ENCODE measurements at regions not wholly inside any gene's neighbourhood (a gene's known extent, or its start where the extent isn't known, plus 50 kb on each side); places are given as distances from the start of the nearest gene placed in this dataset.

DNA sequence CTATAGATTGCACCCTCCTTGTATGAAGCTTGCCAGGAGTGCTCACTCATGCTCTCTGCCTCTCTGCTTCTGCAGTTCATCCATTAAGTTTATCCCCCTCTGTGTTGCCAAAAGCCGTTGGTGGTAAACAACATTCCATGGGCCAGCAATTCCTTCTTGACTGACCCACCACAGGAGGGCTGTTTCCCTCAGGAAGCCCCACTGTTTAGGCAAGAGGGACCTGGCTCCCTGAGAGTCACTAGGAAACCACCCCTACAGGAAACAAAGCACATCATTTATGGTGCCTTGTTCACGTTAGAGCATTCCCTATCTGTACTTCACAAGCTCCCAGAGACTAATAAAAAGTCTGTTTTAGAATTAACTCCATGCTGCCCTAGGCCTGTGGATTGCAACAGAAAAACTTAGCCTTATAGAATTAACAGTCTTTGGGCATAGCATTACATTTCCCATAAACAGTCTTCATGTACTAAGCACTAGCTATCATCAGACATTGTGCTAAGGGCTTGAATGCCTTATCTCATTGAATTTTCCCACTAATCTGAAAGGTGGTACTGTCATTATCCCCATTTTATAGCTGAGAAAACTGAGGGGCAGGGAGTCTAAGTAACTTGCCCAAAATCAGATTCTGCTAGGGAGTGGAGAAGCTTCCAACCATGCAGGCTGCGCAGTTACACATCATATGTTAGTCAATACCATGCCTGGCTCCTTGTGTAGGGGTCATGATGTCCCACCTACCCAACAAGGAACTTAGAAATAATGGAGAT, 149.9 kb downstream of the SHQ1 start:
- no peak for DNase-seq

DNA sequence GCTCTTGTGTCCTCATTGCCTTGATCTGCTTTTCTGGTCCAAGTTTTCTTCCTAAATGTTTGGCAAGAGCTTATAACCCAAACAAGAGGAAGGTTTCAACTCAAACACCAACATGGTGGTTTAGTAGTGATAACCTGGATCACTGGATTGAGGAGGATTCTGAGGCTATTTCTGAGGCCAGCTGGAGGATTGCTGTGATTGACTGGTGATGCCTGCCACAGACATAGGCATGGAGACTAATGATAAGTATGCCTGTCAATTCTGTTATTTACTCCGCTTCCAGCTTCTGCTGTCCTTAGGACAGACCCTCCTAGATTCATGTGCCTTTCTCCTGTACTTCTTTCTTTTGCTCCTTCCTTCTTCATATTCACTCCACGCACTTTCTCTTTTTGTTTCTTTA, 150.5 kb downstream of the SHQ1 start:
- no peak for DNase-seq

DNA sequence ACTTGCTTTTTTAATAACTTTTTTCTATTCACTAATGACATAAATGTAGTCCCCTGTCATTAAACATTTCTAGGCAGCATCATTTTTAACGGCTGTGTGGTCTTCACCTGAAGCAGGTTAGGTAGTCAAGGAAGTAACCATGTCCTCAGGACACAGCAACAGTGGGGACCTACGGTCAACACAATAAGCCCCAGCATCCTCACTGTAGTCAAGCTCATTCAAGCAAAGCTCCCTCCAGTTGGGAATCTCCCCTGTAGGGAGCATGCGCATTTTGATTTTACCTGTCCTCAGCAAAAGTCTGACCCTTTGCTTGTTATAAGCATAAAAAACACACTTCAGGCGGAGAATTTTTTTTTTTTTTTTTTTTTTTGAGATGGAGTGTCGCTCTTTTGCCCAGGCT, 151.4 kb downstream of the SHQ1 start:
- no peak for DNase-seq

DNA sequence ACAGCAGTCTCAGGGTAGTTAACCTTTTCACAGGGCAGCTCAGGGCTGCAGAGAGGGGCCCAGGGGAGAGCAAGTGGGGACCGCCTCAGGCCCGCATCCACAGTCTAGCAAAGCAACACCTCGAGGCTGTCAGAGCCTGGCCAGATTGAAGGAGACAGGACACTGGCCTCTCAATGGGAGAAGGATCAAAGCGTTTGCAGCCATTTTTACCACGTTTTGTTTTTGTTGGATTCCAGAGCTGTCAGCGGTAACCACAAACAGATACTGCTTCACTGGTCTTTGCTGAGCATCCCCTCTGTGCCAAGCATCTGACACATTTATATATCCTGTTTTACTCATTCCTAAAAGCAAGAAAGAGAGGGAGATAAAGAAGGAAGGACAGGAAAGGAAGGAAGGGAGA, 153.8 kb downstream of the SHQ1 start:
- no peak for DNase-seq

DNA sequence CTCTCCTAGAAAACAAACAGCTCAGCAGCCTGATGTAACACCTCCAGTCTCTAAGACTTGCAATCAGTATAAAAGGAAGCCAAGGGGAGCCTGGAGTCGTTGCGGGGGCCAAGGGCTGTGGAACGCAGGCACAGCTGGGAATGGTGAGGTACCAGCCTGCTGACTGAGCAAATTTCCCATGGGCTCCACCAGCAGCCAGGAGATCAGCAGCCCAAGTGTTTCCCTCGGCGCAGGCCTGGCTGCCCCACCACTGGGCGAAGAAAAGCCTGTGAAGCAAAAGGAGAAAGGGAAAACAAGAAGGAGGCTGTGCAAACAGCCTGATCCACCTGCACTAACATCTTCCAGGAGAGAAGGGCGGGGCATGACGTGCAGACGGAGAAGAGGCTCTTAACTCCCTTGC, 155.3 kb downstream of the SHQ1 start:
- no peak for DNase-seq

DNA sequence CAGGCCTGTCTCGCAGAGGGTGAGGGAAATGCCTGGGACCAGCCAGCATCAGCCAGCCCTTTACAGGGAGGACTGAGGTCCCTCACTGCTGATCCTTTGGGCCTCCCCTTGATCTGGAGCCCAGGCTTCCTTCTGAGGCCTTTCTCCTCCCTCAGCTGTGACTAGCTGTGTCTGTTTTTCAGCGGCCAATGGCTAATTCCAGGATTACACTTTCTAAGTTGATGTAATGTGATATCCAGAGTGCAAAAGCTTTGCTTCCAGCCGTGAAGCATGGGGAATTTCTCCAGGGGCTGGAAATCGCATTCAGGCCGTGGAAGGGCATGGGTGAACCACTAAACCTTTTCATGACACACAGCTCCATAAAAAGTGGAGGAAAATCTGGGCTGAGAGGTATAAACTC, 157.6 kb downstream of the SHQ1 start:
- DNase-seq, result peak; percentile 25

DNA sequence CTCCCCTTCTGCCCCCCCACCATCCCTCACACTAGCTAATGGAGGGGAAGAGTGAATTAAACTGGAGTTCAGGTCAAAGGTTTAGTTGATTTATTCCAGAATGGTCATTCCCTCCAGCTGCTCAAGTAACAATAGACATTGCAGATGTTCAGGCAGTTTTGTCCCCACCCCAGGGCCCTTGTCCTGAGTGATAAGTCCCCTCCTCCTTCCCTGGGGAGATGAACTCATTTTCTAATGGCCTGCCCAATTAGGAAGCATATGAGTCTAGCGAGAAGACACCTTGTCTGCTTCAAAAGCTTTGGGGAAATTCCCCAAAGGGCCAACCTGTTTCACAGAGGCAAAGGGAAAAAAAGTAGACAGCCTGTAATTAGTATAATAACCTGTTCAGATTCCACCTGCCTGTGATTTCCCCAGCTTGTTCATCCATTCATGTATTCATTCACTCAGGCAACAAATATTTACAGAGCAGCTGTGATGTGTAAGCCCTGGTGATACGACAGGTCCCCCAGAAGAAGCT, 165.3 kb downstream of the SHQ1 start:
- no peak for DNase-seq

DNA sequence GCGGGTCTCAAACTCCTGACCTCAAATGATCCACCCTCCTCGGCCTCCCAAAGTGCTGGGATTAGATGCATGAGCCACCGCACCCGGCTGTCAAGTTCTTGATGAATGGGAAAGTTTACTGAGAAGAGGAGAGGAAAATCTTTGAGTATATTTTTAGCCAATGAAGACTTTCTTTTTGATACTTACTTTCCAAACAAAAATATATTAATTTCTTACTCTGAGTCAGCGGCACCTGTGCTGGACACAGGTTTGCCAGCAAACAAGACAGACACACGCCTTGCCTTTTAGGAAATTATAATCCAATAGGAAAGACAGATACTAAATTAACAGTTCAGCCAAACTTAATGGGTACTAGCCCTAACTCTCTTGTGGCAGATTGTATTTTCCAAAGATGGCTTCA, 166.6 kb downstream of the SHQ1 start:
- DNase-seq, result no peak

DNA sequence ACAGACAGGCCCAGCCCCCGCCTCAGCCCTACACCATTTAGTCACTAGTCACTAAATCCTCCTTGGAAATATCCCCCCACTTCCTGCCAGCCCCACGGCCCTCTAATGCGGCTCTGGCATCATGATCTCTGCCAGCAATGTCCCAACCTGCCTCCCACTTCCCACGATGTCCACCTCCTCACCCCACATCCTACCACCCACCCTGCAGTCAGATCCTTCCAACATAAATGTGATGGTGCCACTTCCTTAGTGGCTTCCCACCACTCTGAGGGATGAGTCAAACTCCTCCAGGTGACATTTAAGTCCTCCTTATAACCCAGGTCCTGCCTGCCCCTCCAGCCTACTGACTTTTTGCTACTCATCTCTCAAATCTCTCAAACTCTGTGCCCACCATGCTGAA, 167.5 kb downstream of the SHQ1 start:
- DNase-seq, result no peak

DNA sequence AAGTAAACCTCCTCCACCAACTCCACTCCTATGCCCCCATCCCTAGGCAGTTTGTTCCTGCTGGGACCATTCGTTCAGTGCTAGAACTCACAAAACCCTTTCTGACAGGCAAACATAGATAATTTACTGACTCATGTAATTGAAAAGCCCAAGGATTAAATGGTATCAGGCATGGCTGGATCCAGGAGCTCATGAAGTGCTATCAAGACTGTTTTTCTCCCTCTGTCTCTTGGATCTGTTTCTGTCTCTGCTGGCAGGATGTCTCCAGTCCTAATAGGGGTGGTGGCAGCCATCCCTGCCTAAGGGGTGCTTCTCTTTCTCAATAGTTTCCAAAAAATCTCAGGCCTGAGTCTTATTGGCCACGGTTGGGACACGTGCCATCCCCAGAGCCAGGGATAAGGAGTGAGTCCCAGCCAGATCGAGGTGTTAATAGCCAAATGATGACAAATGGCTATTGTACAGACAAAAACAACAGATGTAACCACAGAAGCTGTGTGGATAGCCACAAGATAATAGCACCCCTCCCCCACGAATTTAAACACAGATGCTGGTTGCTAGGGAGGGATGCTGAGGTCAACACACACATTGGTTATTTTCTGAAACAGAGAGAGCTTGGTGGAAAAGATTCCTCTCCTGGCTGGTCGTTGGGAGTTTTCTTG, 168.6 kb downstream of the SHQ1 start:
- peak; percentile 37 for DNase-seq

DNA sequence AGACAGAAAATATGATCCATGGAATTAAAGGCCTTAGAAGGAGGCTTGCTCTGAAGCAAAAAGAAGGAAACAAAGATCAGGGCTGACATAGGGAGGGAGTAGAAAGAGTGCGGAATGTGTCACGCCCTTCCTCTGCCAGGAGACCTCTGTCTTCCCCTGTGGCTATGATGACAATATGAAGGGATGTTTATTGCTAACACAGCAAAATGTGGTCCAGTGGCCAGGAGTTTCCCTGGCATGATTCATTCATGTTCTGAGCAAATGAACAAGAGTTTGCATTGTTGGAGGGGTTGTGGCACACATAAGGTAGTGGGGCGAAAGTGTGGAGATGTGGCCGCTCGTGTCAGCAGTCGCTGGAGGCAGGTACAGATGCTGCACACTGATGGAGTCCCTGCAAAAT, 169.4 kb downstream of the SHQ1 start:
- no peak for DNase-seq

DNA sequence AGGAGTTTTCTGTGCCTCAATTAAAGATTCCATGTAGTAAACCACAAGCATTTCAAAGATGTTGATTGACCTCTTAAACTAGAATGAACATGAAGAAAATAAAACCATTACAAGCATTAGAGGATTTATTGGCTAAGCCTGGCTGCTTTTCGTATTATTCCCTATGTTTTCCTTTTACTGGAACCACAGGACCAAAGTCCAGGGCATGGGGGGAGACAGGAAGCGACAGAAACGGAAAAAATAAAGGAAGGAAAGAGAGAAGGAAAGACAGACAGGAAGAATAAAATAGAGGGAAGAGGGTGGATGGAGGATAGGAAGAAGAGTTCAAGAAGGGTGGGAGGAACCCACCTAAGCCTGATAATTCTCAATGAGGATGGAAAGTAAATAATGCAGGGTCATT, 169.9 kb downstream of the SHQ1 start:
- DNase-seq, result no peak

DNA sequence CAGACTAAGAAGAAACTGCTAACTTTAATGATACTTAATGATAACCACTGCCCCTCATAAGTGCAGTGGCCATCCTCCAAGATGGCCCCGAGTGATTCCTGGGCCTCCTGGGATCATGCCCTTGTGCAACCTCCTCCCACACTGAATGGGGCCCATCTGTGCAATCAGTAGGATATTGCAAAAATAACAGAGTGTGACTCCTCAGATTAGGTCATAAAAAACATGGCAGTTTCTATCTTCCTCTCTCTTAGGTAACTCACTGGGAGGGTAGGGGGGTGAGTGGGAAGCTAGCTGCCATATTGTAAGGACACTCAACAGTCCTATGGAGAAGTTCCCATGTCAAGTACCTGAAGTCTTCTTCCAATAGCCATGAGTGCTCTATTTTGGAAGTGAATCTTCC, 173.0 kb downstream of the SHQ1 start:
- DNase-seq, result no peak

DNA sequence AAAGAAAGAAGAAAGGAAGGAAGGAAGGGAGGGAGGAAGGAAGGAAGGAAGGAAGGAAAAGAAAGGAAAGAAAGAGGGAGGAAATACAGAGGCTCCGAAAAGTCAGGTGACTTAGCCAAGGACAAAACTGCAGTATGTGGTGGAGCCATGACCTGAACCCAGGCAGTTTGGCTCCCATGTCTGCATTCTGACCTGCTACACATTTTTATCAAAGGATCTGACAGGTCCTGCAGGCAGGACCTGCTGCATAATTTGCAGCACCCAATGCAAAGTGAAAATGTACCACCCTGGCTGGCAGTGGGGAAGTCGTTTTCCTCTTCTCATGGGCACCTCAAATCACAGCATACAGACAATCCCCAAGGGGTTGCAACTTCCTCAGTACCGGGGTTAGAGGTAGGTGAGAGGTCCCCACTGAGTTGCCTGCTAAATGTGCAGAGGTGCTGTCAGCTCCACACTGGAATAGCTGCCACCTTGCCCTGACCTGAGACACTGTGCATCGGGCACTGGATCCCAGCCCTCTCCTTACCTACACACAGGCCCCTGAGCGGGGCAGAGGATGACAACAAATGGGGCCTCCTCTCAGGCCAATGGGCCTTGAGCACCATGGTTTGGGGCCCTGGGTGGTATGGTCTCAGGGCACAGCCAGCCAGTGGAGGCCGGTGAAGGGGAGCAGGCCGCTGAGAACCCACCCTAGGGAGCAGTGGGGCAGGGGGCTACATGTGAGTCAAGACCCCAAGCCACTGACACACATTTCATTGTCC, 175.1 kb downstream of the SHQ1 start:
- no peak for DNase-seq

DNA sequence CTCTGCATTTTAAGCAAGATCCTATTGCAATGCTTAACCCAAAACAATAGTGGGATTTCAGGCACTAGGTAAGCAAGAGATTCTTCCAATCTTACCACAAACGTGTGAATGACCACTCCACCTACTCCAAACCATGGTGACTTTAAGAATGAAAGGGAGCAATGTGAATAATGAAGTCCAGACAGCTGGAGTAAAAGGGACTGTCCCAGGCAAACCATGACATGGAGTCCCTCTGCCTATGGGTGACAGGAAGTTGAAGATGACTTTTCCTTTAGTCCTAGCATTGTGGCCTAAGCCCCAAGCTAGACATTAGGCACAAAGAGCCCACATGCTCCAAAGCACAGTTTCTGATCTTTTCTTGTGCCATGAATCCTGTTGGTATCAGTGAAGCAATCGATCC, 179.0 kb downstream of the SHQ1 start:
- no peak for DNase-seq

DNA sequence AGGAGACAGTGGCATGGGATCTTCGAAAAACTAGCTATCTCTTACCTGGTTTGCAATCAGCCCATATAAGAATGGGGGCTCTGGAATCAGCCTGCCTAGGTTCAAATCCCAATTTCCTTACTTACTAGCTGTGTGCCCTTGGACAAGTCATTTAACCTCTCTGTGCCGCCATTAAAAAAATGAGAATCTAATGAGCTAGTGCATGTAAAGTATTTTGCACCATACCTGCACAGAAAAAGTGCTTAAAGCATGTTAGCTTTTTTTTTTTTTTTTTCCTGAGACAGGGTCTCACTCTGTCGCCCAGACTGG, 181.8 kb downstream of the SHQ1 start:
- DNase-seq, result no peak

DNA sequence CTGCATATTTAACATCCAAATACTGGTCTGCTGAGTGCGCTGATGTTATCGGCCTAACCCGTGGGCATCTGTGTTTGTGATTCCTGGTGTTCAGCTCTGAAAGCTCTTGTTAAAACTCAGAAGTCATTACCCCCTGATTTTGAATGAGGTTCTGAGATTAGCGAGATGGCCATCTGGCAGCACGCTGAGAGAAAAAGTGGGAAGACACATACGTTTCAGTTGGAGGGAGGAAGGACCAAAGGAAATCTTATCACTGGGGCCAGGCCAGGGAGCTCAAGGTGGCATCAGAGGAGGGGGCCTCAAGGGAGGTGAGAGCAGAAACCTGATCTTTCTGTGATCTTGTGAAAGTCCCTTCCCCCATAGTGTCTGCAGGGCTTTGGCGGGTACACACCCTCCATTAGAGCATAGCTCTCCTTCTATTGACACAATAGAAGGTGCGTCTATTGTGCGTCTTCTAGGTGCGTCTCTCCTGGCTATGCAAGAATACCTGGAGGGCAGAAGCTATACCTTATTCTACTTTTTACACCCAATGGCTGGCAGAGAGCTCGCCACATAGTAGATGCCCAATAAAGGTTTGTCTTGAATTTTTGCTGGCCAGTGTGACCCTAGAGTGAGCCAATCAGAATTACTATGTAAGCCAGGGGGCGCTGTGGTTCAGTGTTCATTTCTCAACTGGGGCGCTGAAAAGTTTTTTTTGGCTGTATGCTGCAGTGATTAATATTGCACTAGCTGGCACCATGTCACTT, 182.4 kb downstream of the SHQ1 start:
- DNase-seq, result no peak

DNA sequence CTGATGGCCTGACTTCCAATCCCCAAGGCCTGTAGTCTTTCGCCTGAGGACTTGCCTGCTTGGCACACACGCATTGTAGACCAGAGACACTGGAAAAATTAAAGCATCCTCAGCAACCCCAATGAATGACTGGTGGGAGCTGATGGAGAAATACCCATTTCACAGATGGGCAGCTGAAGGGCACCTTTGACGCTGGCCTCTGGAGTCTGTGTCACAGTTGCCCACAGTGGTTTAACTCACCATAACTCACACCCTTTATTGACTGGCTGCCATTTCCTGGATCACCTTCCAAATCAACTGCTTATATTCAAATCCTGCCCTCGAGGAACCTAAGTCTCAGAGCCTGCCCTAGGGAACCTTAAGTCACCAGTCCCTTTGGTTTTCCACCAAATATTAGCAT, 183.1 kb downstream of the SHQ1 start:
- no peak for DNase-seq

DNA sequence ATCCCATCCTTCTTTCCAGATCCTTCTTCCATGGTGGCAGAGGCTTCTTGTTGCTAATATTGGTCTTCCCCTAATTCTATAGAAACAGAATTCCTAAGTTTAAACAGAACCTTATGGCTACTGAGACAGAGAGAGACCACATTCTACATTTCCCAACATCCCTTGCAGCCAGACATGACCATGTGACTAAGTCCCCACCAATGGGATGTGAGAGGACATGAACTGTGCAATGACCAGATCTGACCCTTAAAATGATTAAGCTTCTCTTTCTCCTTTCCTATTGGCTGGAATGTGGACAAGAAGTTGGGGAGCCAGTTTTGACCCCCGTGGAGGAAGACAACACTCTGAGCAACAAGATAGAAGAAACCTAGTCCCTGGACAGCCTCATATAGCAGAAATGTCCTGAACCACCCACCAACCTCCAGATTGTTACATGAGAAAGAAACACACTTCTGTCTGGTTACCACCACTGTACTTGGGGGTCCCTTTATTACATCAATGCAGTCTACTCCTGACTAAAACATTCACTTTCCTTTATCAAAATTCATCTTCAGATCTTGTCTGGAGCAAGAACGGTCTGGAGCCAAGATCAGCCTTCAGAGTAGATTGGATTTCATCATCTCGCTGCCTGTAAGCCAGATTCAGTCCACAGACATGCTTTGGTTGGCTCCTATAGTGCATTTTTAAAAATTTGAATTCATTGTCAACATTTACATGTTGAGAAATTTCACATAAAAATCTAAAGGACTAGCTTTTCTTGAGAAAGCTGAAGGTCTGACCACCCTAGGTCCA, 183.9 kb downstream of the SHQ1 start:
- DNase-seq, result no peak

DNA sequence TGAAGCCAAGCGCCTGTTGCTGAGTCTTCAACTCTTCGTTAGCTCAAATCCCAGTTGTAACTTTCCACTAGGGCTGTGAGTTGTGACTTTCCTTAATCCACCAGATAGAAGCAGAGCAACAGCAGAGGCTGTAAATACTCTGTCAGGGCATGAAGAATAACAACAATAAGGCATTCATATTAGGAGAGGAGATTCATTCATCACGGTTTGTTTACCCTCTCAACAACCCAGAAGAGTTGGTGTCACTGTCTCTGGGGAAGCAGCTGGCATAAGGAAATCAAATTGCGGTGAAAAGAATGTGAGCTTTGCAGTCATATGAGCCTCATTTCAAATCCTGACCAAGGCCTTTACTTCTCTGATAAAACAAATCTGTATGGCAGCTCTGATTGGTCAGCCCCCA, 184.8 kb downstream of the SHQ1 start:
- DNase-seq, result no peak

DNA sequence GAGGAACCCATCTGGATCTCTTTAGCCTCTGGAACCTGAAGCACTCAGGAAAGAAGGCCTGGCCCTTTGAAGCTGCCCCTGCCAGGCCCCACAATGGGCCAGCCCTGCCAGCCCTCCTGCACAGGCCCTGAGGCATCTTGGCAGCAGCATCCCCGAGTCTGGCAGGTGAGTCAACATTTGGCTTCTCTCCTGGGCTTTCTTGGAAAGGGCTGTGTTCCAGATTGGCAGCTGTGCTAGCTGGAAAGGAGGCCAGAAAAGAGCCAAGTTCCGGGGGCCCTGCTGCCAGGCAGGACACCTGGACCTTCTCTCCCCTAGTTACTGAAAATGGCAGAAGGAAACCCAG, 187.2 kb downstream of the SHQ1 start:
- peak; percentile 38 for DNase-seq

Measured in muscle of arm (tissue), 1 donor.